Fibroblast of pulmonary artery (primary cell): ENCODE measurements at regions not wholly inside any gene's neighbourhood (a gene's known extent, or its start where the extent isn't known, plus 50 kb on each side); places are given as distances from the start of the nearest gene placed in this dataset.

Source experiments
- DNase-seq: peaks from one replicate; pipeline ENCODE4 v3.0.0-alpha.2; 2010; ENCODE audit warnings: low read depth
- H3K4me3 ChIP-seq: replicated peaks from 2 replicates; pipeline ENCODE4 v1.5.1; 2011; ENCODE audit warnings: low read depth, mild to moderate bottlenecking, control low read depth, low read length, moderate library complexity
- TF ChIP-seq, protein P1 (sequence below): IDR thresholded peaks from 2 replicates; pipeline ENCODE4 v1.5.1; 2011; ENCODE audit warnings: mild to moderate bottlenecking, control low read depth, low read length, inconsistent platforms; ENCODE audit errors: missing control alignments

DNA sequence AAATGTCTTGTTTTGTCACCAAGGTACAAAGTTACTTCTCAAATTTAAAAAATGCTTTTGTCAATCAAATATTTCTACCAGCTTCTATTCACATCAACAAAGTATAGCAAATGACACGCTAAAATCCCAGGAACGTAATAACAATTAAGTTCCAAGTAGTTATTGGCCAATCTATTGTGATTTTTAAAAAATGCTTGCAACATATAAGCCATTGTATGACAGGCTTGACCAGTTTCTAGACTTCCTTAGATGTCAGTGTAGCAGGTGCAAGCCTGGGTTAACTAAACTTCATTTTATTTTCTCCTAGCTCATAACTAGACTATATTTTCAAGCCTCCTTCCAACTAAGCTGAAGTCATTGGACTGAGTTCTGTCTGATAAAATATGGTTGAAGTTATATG is 494.5 kb upstream of the PKN2 start:
- TF ChIP-seq, protein P1, sequence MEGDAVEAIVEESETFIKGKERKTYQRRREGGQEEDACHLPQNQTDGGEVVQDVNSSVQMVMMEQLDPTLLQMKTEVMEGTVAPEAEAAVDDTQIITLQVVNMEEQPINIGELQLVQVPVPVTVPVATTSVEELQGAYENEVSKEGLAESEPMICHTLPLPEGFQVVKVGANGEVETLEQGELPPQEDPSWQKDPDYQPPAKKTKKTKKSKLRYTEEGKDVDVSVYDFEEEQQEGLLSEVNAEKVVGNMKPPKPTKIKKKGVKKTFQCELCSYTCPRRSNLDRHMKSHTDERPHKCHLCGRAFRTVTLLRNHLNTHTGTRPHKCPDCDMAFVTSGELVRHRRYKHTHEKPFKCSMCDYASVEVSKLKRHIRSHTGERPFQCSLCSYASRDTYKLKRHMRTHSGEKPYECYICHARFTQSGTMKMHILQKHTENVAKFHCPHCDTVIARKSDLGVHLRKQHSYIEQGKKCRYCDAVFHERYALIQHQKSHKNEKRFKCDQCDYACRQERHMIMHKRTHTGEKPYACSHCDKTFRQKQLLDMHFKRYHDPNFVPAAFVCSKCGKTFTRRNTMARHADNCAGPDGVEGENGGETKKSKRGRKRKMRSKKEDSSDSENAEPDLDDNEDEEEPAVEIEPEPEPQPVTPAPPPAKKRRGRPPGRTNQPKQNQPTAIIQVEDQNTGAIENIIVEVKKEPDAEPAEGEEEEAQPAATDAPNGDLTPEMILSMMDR, result no peak
- H3K4me3 ChIP-seq, result no peak overlapping the region
- DNase-seq, result no peak

DNA sequence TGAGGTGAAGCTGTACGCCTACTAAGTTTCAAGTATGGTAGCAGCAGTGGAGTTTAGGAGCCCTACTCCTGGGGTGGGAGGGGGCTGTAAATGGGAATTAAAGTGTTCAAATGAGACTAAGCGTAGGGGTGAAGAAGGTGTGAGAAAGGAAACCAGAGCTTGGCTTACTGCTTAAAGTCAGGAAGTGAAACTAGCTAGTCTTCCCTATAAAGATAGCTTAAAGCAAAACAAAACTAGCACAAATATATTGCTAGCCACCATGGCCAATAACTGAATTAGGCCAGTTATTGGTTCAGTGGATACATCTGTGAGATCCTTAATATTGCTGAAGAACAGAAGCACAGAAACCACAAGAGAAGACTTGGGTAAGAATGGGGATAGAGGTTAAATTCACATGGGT is 492.2 kb upstream of the PKN2 start:
- DNase-seq, result no peak
- TF ChIP-seq, protein P1, result no peak
- no peak overlapping the region for H3K4me3 ChIP-seq

DNA sequence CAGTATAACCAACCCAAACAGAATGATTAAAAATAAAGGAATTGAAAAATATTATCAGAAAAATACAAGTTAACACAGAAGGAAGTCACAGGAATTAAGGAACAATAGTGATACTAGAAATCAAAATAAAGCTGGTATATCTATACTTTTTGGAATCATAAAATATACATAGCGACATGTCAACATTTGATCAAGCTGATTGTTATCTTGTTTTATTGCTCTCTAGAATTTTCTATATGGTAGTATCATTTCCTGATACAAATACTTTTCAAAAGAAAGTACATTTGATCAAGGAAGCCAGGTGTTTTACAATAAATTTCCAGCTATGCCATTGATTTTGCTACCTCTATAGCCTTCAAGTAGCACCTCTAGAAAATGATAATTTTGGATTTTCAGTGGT is 489.5 kb upstream of the PKN2 start:
- no peak overlapping the region for H3K4me3 ChIP-seq
- TF ChIP-seq, protein P1, result no peak

DNA sequence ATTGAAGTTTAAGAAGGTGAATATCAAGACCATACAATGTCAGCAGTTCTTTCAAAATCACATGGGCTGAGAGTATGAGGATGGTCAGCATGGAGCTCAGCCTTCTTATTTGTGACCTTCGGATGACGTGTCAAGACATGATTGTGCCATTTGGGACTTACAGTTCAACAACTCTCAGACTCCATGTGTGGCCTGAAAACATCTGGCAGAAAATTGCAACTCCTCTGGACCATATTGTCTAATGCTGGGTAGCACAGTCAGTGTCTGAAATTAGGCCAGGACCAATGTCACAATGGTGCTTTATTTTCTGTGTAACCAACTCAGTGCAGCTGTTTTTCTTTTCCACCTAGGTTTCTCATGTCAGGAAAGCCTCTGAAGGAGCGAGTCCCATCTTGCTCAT is 483.5 kb upstream of the PKN2 start:
- TF ChIP-seq, protein P1, result no peak
- no peak for DNase-seq
- no peak overlapping the region for H3K4me3 ChIP-seq

More for the DNA sequence above, 489.5 kb upstream of the PKN2 start:
- no peak for DNase-seq

DNA sequence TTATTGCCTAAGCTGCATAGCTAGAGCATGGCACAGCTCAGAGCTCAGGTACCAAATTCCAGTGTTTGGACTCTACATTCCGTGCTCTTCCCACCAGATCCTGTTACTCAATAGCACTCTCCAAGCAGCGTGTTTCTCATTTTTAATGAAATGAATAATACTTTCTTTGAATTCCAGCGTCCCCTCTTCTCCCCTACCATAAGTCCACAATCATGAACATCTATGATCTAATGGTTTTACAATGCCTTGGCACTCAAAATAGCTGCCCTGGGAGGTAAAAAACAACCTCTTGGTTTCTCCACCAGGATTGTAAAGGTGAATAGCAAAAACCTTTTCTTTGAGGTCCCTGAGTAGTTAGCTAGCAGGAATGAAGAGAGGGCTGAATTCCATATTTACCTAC is 480.0 kb upstream of the PKN2 start:
- DNase-seq, result no peak
- no peak overlapping the region for H3K4me3 ChIP-seq

DNA sequence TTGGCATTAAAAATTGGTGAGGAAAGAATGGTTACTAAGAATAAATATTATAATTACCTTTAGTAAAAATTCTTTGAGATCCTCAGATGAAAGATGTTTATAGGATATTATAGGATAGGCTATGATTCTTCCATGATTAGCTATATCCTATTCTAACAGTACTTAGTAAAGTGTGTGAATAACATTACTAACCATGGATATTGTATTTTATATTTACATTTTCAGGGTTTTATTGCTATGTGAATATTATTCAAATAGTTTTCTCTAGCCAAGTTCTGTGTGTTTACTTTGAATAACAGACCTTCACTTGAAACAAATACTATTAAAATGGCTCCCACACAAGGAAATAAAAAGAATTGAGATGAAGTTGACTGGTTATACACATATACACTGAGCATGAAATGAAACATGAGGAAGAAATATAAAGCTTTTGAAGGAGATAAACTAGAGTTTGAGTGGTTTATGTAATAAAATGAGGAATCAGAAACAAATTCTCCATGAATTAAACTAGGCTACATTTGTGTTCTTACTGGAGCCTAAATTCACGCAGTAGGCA is 479.4 kb upstream of the PKN2 start:
- TF ChIP-seq, protein P1, result no peak
- H3K4me3 ChIP-seq, result no peak overlapping the region
- DNase-seq, result no peak

More for the DNA sequence above, 480.0 kb upstream of the PKN2 start:
- TF ChIP-seq, protein P1, result no peak

DNA sequence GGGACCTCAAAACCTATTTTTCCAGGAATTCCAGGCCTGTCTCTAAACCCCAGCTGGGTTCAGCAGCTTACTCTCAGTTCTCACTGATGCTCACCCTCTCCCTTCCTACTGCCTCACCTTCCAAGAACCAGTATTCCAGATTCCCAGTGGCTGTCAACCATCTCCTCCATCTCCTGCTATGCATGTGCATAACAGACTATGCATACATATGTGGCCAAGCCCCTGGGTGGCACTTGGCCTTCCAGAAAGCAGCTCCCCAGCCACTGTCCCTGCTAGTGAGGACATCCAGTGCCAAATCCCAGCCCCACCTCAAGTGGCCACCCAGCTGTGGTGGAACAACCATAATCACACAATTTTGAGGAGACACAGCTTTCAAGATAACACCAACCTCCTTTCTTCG is 475.7 kb upstream of the PKN2 start:
- no peak for DNase-seq
- H3K4me3 ChIP-seq, result no peak overlapping the region
- TF ChIP-seq, protein P1, result no peak
